ENCODE measurements at regions not wholly inside any gene's neighbourhood (a gene's known extent, or its start where the extent isn't known, plus 50 kb on each side); places are given as distances from the start of the nearest gene placed in this dataset.
A peak's percentile ranks its signal among the peaks of the same experiment; 100 is the strongest.

DNA sequence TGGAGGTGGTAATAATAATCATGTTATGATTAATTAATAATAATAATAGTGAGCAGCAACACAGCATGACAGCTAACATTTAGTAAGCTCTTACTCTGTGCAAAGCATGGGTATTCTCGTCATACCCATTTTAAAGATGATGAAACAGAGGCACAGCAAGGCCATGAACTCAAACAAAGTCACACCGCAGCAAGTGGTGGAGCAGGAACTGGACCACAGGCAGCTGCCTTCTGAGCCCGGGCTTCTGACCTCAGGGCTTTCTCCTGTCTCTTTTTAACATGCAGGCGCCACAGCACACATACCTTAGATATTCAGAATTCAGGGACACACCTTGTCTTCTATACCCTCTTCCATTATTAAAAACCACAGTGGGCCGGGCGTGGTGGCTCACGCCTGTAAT, 50.7 kb upstream of the SPATA12 start:
- no peak for DNase-seq (ENCODE audit: low read depth in 2 of 2)

DNA sequence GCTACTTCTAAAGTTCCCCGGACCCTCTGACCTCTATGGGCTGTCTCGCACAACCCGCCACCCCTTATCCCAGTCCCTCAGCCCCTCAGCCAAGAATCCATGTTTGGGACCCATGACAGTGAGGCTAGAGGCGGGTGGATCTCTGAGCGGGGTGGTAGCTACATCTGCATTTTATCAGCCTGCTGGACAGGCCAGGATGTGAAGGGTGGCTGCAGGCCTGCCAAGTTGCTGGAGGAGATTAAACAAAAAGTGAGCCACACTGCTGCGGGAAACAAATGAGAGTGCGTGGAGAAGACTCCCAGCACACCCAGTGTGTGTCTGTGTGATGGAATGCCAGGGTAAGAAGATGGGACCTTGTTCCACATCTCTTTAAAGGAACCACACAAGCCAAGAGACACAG, 51.1 kb upstream of the SPATA12 start:
- DNase-seq (ENCODE audit: low read depth in 2 of 2): no peak

DNA sequence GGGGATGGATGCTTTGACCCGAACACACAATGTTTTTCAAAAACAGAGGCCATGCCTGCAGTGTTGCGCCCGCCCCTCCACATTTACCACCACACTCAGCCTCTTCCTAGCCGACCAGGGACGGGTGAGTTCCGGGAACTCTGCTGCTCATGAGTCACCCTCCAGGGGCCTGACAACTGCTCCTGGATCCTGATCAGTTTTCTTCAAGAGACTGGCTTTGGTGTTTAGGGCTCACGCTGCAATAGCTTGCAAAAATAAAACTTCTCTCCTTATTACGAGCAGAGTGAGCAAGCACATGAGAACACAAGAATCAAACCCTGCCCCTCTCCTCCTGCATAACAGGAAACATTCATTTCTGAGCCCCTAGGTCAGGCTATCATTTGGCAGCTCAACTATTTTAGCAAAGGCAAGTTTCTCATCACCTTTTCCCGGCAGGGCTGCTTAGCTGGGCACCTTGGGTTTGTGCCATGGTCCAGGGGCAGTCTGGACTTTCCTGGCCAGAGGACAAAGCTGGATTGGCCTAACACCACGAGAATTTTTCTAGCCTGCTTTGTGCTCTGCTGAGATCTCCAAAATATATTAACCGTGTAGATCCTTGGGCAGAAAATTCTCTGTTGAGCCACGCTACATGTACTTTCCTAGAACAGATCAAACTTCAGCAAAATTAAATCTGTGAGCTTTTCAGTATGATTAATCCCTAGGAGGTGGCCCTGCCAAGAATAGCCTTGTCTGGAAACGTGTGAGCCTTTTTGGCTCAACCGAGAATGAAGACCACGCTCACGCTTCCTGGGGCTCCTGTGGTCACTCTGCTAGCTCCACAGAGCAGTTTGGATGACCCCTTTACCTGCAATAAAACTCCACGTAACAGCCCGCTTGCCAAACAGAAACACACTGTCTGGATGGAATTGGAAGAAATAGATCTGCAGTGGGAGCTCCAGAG, 52.7 kb upstream of the SPATA12 start:
- peak; percentile 80 to 82 for DNase-seq (ENCODE audit: low read depth in 2 of 2)

DNA sequence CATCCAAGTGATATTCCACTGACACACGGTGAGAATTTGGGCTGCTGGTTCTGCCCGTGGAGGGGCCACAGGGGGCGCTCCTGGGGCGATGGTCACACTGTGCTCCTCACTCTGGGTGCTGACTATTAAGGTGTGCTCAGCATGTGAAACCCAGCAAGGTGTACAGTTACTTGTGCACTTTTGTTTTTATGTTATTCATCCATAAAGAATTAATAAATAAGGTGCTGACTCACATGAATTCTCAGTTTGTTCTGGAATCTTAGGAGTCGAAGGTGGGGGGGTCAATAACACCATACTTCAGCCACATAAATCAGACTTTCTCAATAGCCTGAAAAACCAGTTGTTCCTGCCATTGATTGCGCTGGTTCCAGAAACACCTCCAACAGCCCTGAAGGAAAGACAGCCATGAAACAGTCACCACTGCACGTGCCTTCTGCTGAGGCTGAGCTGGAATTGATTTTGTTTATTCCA, 53.5 kb upstream of the SPATA12 start:
- no peak for DNase-seq (ENCODE audit: low read depth in 2 of 2)

DNA sequence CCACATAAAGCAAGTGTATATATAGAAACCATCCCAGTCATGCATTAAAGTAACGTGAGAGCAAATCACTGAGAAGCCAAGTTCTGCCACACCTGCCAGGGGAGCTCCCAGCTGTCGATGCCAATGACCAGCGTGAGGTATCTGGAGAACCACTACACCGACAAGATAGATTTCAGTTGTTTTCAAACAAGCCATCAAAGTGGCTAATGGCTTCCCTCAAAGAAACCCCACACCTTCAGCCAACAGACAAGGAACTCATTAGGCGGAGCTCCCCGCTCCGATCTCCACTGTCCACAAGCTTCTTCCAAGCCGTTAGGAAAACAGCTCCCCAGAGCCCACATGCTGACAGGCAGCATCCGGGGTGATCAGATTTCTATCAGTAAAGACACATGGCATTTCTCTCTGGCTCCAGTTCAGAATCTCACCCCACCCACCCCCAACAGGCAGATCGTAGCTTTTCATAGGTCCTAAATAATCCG, 54.2 kb upstream of the SPATA12 start:
- DNase-seq (ENCODE audit: low read depth in 2 of 2): no peak

DNA sequence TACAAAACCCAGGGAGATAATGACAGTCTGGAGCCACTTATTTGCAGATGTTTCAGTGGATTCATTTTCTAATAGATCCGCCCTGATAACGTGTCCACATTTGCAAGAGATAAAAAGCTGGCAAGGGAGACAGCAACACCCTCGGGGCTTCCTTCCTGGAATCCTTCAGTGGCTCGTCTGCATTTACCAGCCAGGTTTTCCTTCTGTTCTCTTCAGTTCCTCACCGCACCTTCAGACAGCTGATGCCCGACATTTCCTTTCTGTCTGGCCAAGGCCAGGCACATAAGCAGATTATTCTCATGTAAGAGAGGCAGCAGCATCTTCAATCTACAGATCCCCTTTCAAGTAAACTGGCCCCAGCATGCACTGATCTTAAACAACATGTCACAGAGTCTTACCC, 56.2 kb upstream of the SPATA12 start:
- DNase-seq (ENCODE audit: low read depth in 2 of 2): no peak

DNA sequence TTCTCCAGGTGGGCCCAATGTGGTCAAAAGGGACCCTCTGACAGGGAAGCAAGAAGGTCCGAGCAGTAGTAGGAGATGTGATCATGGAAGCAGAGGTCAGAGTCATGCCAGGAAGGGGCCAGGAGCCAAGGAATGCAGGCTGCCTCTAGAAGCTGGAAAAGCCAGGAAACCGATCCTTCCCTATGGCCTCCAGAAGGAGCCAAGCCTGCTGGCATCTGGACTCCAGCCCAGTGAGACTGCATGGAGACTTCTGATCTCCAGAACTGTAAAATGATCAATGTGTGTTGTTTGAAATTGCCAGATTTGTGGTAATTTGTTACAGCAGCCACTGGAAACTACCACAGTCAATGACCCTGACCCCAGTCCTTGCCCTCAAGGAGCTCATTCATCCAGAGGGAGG, 56.8 kb upstream of the SPATA12 start:
- DNase-seq (ENCODE audit: low read depth in 2 of 2): no peak

DNA sequence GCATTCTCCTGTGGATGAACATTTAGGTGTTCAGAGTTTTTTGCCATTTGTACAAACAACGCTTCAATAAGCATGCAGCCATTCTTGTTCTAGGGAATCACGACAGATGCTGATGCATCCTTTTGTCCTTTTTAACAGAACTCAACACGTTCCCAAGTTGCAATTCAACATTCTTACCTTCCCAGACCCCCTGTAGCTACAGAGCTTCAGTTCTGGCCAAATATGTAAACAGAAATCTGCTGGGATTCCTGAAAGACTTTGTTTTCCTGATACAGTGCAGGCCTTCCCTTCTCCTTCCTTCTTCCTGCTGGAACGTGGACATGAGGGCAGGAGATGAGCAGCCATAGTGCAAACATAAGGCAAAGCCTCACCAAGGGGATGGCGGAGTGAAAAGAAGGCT, 59.1 kb upstream of the SPATA12 start:
- DNase-seq (ENCODE audit: low read depth in 2 of 2): no peak

DNA sequence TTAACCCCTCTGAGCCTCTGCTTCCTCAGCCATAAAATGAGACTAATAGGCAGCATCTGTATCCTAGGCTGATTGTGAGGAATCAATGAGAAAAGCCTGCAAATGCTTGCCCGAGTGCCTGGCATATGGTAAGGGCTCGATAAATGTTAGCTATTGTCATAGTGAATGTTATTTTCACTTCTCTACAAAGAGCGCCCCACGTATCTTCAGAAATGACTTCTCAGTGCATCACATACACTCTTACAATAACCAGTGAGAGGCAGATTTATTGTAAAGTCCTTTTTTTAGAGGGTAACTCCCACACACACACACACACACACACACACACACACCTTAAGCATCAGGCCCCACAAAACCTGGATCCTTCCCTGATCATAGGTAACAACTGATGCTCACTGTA, 60.5 kb upstream of the SPATA12 start:
- no peak for DNase-seq (ENCODE audit: low read depth in 2 of 2)

DNA sequence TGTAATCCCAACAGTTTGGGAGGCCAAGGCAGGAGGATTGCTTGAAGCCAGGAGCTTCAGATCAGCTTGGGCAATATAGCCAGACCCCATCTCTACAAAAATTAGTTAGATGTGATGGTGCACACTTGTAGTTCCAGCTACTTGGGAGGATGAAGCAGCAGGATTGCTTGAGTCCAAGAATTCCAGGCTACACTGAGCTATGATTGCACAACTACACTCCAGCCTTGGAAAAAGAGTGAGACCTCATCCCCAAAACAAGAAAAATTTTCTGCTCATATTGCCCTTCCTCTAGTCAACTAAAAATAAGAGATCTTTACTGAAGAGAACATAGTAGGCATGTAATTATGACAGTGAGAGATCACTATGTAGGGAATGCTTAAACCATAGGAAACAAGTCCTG, 60.9 kb upstream of the SPATA12 start:
- no peak for DNase-seq (ENCODE audit: low read depth in 2 of 2)

DNA sequence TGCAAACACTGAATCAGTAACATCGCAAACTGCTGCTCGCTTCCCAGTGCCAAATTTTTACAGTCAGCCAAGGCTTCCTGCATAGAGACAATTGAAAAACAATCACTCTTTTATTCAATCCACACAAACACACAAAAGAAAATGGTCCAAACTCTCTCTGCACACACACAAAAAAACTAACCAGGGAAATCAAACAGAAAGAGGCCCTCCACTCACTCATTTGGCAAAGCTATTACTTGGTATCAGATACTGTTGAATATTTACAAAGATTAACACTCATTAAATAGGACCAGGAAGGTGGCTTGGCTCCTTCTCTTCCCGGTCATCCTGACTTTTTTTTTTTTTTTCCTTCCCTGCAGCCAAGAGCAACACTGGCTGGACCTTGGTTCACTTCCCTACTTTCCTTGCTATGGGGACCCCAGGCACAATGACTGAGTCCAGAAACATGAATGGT, 62.4 kb upstream of the SPATA12 start:
- no peak for DNase-seq (ENCODE audit: low read depth in 2 of 2)

DNA sequence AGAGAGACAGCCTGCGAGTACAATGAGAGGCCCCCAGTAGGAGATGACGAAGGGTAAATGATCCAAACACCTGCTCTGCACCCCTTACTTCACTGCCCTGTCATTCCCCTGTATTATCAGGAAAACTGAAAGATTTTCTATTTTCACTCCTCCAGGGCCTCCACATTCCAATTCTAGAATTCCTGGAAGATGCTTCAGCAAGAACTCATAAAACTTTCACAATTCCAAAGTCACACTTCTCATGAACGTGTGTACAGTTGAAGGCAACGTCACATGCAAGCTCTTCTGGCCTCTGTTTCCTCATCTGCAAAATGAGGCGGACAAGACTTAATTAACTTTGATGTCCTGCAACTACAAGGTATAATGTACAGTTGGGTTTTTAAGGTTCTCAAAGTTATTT, 62.8 kb upstream of the SPATA12 start:
- DNase-seq (ENCODE audit: low read depth in 2 of 2): no peak

DNA sequence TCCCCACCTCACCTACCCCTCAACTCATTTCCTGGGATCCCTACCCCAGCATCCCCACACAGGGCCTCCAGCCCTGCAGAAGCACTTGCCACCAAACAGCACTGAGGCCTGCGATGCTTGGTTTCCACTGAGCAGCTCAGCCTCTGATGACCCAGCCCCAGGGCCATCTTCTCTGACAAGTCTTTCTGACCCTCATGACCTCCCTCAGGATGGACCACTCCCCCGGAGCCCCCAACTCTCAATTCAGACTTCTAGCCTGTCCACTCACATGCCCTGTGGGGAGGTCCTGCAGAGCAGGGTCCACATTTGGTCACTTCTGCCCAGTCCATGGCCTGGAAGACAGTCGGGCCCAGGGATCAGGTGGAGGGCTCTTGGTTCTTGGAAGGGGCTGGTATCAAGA, 63.4 kb upstream of the SPATA12 start:
- DNase-seq (ENCODE audit: low read depth in 2 of 2): no peak

DNA sequence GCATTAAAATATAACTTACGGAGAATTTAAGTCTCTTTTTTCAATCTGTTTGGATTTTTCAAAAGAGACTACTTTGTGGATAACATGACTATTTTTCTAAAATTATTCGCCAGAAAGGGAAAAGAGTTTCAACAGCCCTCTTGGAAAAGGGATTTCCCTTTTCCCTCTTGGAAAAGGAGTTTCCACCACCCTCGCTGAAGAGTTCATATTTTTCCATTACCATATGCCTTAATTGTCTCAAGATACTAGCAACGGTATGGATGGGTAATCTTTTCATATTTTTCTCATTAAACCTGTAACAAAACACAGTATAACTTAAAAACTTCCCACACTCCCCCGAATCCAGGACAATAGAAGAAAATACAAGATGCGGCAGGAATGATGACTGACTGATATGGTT, 66.1 kb upstream of the SPATA12 start:
- no peak for DNase-seq (ENCODE audit: low read depth in 2 of 2)

DNA sequence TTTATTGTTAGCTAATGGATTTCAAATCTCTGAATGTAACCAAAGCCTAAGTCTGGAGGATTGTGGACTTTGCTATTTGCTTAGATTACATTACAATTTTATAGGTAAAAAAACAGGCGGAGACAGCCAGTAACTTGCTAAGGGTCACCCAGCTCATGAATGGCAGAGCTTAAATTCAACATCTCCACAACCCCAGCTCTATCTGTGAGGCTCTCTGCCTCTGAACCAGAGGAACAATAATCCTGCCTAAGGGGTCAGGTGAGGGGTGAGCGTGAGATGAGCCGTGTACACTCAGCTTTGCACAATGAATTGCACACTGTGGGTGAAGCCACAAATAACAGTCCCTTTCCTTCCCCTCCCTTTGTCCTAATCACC, 69.8 kb upstream of the SPATA12 start:
- no peak for DNase-seq (ENCODE audit: low read depth in 2 of 2)

DNA sequence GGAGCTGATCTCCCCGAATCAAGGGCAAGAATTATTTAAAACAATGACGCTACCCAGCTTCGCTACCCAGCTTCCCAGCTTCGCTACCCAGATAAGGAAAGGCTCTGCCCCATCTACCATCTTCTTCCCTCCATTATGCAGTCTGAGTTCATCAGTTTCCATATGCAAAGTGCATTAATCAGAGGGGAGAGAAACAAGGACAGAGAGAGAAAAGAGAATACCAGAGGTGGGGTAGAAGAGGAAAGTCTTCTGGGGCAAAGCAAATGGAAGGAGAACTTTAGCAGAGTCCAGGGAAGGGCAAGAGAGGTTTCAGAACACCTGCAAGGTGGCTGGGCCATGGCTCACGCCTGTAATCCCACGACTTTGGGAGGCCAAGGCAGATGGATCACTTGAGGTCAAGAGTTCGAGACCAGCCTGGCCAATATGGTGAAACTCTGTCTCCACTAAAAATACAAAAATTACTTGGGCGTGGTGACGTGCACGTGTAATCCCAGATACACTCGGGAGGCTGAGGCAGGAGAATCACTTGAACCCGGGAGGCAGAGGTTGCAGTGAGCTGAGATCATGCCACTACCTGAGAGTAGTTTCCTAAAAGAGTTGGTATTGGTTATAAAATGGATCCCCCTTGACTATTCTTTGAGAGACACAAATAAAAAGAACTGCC, 70.4 kb upstream of the SPATA12 start:
- DNase-seq (ENCODE audit: low read depth in 2 of 2): no peak

DNA sequence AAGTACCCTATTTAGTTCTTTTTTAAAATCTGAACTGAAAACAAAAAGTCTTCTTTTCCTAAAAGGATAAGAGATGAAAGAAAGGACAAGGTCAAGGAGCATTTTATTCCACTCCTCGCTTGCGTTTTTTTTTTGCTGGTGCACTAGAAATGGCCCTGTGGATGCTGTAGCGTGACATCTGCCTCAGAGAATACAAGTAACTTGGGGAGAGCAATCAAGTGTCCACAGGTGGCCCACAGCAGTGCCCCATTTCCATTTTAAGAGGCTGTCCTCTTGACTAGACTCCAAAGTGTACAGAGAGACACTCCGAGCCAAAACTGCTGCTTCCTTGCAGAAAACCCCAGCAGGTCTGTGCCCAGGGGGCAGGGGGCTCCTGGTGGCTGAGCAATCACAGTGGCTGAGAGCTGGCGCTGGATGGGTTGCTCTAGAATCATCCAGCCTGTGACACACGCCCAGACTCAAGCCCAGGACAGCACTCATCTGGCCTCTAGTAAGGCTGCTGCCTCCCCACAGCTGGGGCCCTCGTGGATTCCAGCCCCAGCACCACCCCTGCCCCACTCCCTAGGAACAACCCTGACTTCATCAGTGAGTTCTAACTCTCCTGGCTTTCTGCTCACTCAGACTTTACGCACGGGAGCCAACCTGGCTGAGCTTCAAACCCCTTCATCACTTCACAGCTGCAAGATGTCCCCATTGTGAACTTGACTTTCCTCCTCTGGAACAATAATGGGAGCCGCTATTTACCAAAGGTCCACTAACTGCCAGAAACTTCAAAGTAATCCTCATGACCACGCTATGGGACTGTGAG, 71.1 kb upstream of the SPATA12 start:
- DNase-seq (ENCODE audit: low read depth in 2 of 2): no peak

DNA sequence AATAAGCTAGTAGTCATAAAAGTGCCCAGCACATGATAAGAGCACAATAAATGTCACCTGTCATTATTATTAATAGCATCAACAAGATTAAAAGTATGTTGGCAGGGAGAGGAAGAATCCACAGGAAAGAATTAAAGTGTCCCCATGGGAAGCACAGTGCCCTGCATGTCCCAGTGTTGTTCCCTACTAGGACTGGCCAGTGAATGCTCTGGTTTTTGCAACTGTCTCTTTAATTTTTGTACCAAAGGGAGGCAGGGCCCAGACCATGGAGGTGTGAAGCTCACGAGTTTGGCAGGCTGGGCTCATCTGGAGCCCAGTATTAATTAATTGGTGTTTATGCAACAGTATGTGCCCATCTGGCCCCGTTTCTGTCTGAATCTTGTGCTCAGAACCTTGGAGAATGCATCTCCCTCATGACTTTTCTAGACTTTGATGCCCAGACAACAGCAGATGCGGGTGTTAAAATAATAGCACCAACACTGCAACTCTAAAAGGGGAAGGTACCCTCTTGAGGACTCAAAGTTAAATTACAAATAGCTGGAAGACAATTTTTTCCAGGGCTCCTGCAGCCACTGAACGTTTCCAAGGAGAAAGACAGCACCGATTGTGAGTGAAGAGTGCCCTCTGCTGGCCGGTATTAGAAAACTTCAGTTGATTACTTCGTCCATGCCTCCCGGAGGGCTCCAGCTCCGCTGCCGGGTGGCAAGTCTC, 71.9 kb upstream of the SPATA12 start:
- DNase-seq (ENCODE audit: low read depth in 2 of 2): peak in 1 of 2 experiments; percentile 43

DNA sequence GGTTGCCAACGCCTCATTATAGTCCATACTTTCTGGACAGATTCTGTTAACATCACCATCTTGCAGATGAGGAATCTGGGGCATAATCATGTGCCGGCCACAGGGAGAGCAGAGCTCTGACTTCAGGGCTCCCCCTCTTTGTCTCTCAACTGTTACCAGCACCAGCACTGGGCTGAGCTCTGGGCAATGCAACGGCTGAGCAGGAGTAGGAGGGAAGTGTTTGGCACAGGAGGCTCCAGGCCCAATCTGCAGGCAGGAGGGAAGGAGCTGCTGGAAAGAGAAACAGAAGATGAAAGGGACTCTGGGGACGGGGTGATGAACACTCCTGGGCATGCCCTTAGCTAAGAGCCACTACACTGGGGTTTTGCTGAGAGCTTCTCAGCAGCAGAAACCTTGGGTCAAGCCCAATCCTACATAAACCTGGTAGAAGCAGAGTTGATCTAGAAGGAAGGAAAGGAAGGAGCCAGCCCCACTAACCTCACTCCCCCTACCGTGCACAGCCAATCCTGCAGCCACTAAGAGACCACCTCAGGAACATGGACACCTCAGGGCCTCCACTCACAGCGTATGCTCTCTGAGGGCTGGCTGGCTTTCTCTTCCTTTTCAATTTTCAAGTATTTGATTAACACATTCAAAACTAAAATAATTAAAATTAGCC, 73.1 kb upstream of the SPATA12 start:
- DNase-seq (ENCODE audit: low read depth in 2 of 2): no peak

DNA sequence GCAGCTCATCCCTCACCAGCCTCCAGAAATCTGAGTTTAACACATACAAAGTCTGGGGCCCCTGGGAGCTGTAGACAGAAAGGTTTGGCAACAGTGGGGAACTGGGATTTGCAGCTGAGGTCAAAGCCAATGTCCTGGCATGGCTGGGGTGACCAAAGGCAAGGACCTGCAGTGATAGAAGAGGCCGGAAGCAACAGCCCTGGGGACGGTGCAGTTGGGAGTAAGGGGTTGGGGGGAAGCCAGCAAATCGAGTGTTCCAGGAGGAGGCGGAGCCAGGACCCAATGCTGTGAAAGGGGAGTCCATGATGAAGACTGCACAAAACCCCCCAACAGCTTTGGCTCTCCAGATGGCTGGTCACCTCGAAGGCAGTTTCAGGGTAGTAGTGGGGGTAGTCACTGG, 74.1 kb upstream of the SPATA12 start:
- DNase-seq (ENCODE audit: low read depth in 2 of 2): no peak

DNA sequence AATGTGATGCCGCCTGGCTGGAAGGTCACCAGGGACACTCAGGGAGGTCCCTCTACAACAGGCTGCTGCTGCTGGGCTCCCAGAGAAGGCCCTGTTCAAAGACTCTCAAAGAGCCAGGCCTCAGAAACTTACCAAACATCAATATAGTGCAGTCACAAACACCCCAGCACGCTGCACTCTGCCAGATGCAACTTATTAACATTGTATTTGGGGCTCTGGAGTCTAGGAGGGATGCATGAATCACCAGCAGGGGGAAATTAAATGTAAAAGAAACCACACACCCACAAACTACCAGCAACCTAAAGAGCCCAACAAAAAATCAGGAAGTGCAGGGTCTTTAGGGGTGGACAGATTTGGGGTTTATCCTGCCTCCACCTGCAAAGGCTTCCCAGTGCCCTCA, 74.6 kb upstream of the SPATA12 start:
- DNase-seq (ENCODE audit: low read depth in 2 of 2): peak in 1 of 2 experiments; percentile 53
